COR-L47 (cell line): ENCODE measurements at regions not wholly inside any gene's neighbourhood (a gene's known extent, or its start where the extent isn't known, plus 50 kb on each side); places are given as distances from the start of the nearest gene placed in this dataset.
"Not testable (repeated sequence)": the region's sequence is repeated elsewhere in the genome, so short reads cannot be mapped to it uniquely, and the experiment has no call there.

Experiments
- DNase-seq: peaks from one replicate; lab custom pipeline; 2025; lab: John Stamatoyannopoulos, UW

GRCh38 chr13:111005808-111006505 lies 91.1 kb upstream of the ANKRD10 start:
- DNase-seq = peak; percentile 28

- DNase-seq = no peak
Measured at GRCh38 chr13:111005364-111005763, 90.5 kb upstream of the ANKRD10 start.

- no peak for DNase-seq
Measured at GRCh38 chr13:111004444-111004843, 89.6 kb upstream of the ANKRD10 start.

- DNase-seq = no peak
Measured at GRCh38 chr13:111001636-111002035, 86.8 kb upstream of the ANKRD10 start.

- DNase-seq = no peak
Measured at GRCh38 chr13:110993788-110994187, 78.9 kb upstream of the ANKRD10 start.

- DNase-seq = no peak
Measured at GRCh38 chr13:110991991-110992508, 77.2 kb upstream of the ANKRD10 start.

GRCh38 chr13:110989331-110989730 lies 74.5 kb upstream of the ANKRD10 start:
- no peak for DNase-seq

GRCh38 chr13:110985541-110985940 lies 70.7 kb upstream of the ANKRD10 start:
- DNase-seq = no peak

GRCh38 chr13:110984798-110985197 lies 69.9 kb upstream of the ANKRD10 start:
- no peak for DNase-seq

GRCh38 chr13:110984381-110984780 lies 69.5 kb upstream of the ANKRD10 start:
- DNase-seq = no peak

GRCh38 chr13:110983241-110983640 lies 68.4 kb upstream of the ANKRD10 start:
- no peak for DNase-seq

GRCh38 chr13:110981379-110981778 lies 66.5 kb upstream of the ANKRD10 start:
- no peak for DNase-seq

GRCh38 chr13:110980921-110981320 lies 66.1 kb upstream of the ANKRD10 start:
- DNase-seq = no peak

- not testable (repeated sequence) for DNase-seq
Measured at GRCh38 chr13:110979149-110979548, 64.3 kb upstream of the ANKRD10 start.

- no peak for DNase-seq
Measured at GRCh38 chr13:110978390-110978789, 63.5 kb upstream of the ANKRD10 start.

- no peak for DNase-seq
Measured at GRCh38 chr13:110976785-110977184, 61.9 kb upstream of the ANKRD10 start.

GRCh38 chr13:110973007-110973700 lies 58.3 kb upstream of the ANKRD10 start:
- no peak for DNase-seq

- DNase-seq = no peak
Measured at GRCh38 chr13:110971486-110971885, 56.6 kb upstream of the ANKRD10 start.

GRCh38 chr13:110967156-110967855 lies 52.4 kb upstream of the ANKRD10 start:
- not testable (repeated sequence) for DNase-seq

- no peak for DNase-seq
Measured at GRCh38 chr13:110965755-110966134, 50.9 kb upstream of the ANKRD10 start.

GRCh38 chr13:110965038-110965754 lies 50.3 kb upstream of the ANKRD10 start:
- DNase-seq = no peak
